ENCODE measurements at regions not wholly inside any gene's neighbourhood (a gene's known extent, or its start where the extent isn't known, plus 50 kb on each side); places are given as distances from the start of the nearest gene placed in this dataset.
"Not testable (repeated sequence)": the region's sequence is repeated elsewhere in the genome, so short reads cannot be mapped to it uniquely, and the experiment has no call there.

DNA sequence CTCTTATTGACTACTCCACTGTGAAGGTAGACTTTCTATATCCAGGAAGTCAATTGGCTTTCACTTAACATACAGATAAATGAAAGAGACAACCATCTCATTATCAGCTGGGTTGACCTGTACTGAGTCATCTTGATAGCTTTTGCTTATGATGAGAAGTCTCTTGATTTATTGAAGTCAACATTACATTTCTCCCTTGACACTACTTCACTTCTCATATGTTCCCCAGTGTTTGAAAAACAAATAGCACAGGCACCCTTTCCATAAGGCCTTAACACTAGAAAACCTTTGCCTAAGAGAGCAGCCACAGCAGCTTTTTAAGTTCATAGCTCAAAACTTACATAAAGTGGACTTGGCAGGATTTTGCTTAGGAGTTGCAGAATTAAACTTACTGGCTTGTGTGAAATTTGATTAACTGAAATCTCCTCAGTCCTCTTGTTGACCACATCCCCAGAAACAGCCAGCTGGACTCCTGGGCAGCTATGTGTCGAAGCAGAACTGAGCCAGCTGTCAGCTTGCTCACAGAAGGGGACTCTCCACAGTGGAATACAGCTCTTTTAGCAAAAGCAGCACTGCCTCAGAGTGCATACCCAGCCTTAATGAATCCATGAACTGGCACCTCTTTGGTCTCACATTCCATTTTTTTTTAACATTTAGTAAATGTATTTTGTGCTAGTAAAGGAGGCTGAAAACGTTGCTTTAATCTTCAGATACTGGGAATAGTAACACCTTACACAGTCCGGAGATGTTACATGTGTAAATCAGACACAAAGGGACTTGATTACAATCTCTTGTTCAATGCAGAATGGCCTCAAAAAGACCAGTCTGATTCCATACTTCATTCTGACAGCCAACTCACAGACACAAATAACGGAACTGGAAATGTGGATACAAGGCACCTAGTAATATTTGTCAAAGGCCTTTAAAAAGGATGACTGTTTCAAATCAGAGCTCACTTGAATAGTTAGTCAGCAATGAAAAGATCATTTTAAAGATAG, 1532.7 kb downstream of the HACE1 start:
- Histone ChIP-seq H3K9ac (ENCODE audit: low read depth, low read length) (no peak overlapping the region), H3K36me3 (ENCODE audit: insufficient read depth, low read length) (no peaks in the 10 kb centered on the region), H3K4me1 (ENCODE audit: insufficient read depth, low read length) (no peaks in the 10 kb centered on the region), H3K9me3 (ENCODE audit: control insufficient read depth, insufficient read depth, low read length) (no peaks in the 10 kb centered on the region)

DNA sequence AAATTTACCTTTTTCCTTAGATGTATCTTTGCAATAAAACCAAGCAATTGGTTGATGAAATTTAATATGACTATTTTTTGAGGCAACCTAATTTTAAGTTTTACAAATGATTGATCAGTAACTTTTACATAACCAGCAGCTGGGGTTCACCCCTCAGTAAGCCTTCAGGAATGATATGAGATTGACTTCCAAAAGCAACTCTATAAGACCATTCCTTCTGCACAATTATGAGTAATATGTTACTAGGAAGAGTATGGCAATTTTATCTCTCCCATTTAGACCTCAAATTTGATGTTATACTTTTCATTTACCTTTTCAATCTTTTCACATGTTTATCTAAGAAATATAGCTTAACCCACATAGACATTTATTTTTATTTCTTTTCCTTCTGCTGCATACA, 1546.3 kb downstream of the HACE1 start:
- H3K4me1 ChIP-seq (ENCODE audit: insufficient read depth, low read length) = no peaks in the 10 kb centered on the region
- H3K36me3 ChIP-seq (ENCODE audit: insufficient read depth, low read length) = no peaks in the 10 kb centered on the region
- H3K9ac ChIP-seq (ENCODE audit: low read depth, low read length) = no peak overlapping the region
- no peaks in the 10 kb centered on the region; the same call in 1 of the 2 replicates for H3K9me3 ChIP-seq (ENCODE audit: control insufficient read depth, insufficient read depth, low read length)

- not testable (repeated sequence) for H3K4me1 ChIP-seq (ENCODE audit: insufficient read depth, low read length); H3K9ac ChIP-seq (ENCODE audit: low read depth, low read length); H3K9me3 ChIP-seq (ENCODE audit: control insufficient read depth, insufficient read depth, low read length); H3K36me3 ChIP-seq (ENCODE audit: insufficient read depth, low read length)
Observed at GRCh38 chr6:103294376-103294775, 1565.3 kb downstream of the HACE1 start.

GRCh38 chr6:103284835-103285234, 1574.9 kb downstream of the HACE1 start:
- Histone ChIP-seq H3K9ac (ENCODE audit: low read depth, low read length) (no peak overlapping the region), H3K4me1 (ENCODE audit: insufficient read depth, low read length) (no peaks in the 10 kb centered on the region), H3K9me3 (ENCODE audit: control insufficient read depth, insufficient read depth, low read length) (peaks cover 10% of the 10 kb centered on the region), H3K36me3 (ENCODE audit: insufficient read depth, low read length) (no peaks in the 10 kb centered on the region)

DNA sequence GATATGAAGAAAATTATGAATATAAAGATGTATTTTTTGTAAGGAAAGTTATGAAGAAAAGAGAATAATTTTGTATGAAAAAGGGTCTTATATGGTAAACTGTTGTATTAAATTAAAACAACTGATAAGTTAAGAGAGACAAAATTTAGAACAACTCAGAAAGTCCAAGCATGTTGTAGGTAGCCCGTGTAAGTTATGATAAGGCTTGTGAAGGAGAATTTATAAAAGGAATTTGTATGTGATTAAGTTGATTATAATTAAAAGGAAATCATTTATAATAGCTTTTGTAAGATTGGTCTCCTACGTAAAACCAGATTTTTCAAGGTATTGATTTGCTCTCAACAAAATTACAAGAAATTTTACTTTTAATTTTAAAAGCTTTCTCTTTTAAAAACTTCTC, 1579.3 kb downstream of the HACE1 start:
- H3K36me3 ChIP-seq (ENCODE audit: insufficient read depth, low read length) = no peaks in the 10 kb centered on the region
- H3K4me1 ChIP-seq (ENCODE audit: insufficient read depth, low read length) = no peaks in the 10 kb centered on the region
- no peak overlapping the region for H3K9ac ChIP-seq (ENCODE audit: low read depth, low read length)
- H3K9me3 ChIP-seq (ENCODE audit: control insufficient read depth, insufficient read depth, low read length) = peaks cover 14% of the 10 kb centered on the region

DNA sequence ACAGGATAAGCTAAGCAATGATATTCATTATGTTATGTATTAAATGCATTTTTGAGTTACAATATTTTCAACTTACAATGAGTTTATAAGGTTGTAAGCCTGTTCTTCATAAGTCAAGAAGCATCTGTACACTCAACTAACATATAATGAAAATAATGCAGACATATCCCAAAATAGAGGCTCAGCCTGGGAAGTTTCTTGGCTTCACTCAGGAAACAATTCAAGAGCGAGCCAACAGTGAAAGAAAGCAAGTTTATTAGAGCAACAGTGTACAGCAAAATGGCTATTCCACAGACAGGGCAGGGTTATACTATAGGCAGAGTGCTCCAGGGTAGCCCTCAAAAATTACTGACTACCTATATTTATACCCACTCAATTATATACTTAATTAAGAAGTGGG, 1581.8 kb downstream of the HACE1 start:
- Histone ChIP-seq H3K36me3 (ENCODE audit: insufficient read depth, low read length) (no peaks in the 10 kb centered on the region), H3K9ac (ENCODE audit: low read depth, low read length) (no peak overlapping the region), H3K4me1 (ENCODE audit: insufficient read depth, low read length) (no peaks in the 10 kb centered on the region), H3K9me3 (ENCODE audit: control insufficient read depth, insufficient read depth, low read length) (peaks cover 14% of the 10 kb centered on the region)

DNA sequence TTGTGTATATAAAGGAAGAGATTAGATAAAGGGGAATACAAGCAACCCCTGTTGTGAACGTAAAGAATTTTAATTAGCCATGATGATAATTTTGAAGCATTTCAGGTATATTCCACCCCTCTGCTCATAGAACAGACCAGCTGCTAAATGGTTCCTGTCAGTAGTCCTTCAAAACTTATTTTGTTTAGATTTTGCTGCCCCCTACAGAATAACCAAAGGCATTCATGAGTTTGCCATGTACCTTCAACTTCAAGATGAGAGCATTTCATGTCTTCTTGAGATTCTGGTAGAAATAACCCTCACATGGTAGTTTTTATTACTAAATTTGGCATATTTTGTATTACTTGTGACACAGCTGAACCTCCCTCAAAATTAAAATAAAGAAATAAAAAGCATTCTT, 1586.7 kb downstream of the HACE1 start:
- H3K4me1 ChIP-seq (ENCODE audit: insufficient read depth, low read length) = no peaks in the 10 kb centered on the region
- no peaks in the 10 kb centered on the region for H3K9me3 ChIP-seq (ENCODE audit: control insufficient read depth, insufficient read depth, low read length)
- H3K36me3 ChIP-seq (ENCODE audit: insufficient read depth, low read length) = no peaks in the 10 kb centered on the region
- no peak overlapping the region for H3K9ac ChIP-seq (ENCODE audit: low read depth, low read length)

DNA sequence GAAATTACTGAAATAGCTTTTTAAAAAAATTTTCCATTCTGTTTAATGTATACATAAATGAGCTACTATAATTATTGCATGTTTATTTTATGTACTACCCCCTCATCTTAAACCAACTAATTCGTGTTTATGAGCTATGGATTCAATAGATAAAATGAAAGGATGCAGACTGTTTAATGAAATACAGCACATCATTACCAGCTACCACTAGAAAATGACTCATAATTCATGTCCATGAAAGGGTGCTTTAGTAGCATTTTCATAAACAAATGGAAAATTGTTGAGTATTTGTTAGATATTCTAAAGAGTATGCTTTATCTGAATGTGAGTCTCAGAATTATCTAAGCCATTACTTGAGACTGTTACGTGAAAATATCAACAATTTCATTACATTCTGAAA, 1590.1 kb downstream of the HACE1 start:
- Histone ChIP-seq H3K36me3 (ENCODE audit: insufficient read depth, low read length) (no peaks in the 10 kb centered on the region), H3K4me1 (ENCODE audit: insufficient read depth, low read length) (no peaks in the 10 kb centered on the region)

DNA sequence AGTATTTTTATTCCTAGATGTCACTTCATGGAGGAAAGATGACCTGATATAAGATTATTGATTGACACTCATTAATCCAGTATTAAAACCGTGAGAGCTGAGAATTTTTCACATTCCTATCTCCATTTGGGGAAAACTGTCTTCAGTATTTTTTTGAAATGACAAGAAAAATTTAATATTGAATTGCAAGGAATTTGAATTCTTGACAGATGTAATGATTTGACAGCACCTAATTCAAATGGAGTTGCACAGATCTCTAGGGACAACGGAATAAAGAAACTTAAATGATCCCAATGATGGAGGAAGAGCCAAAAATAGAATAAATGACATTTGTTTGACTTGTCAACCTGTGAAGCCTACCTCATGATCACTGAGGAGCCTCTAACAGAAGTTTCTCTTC, 1591.4 kb downstream of the HACE1 start:
- Histone ChIP-seq H3K36me3 (ENCODE audit: insufficient read depth, low read length) (no peaks in the 10 kb centered on the region), H3K9me3 (ENCODE audit: control insufficient read depth, insufficient read depth, low read length) (no peaks in the 10 kb centered on the region), H3K9ac (ENCODE audit: low read depth, low read length) (no peak overlapping the region)

More for the DNA sequence above, 1590.1 kb downstream of the HACE1 start:
- H3K9me3 ChIP-seq (ENCODE audit: control insufficient read depth, insufficient read depth, low read length) = no peaks in the 10 kb centered on the region
- no peak overlapping the region for H3K9ac ChIP-seq (ENCODE audit: low read depth, low read length)

GRCh38 chr6:103264020-103264419, 1595.7 kb downstream of the HACE1 start:
- H3K9ac ChIP-seq (ENCODE audit: low read depth, low read length) = no peak overlapping the region
- H3K4me1 ChIP-seq (ENCODE audit: insufficient read depth, low read length) = no peaks in the 10 kb centered on the region
- H3K36me3 ChIP-seq (ENCODE audit: insufficient read depth, low read length) = no peaks in the 10 kb centered on the region
- H3K9me3 ChIP-seq (ENCODE audit: control insufficient read depth, insufficient read depth, low read length) = no peaks in the 10 kb centered on the region

More for the DNA sequence above, 1591.4 kb downstream of the HACE1 start:
- H3K4me1 ChIP-seq (ENCODE audit: insufficient read depth, low read length) = no peaks in the 10 kb centered on the region

DNA sequence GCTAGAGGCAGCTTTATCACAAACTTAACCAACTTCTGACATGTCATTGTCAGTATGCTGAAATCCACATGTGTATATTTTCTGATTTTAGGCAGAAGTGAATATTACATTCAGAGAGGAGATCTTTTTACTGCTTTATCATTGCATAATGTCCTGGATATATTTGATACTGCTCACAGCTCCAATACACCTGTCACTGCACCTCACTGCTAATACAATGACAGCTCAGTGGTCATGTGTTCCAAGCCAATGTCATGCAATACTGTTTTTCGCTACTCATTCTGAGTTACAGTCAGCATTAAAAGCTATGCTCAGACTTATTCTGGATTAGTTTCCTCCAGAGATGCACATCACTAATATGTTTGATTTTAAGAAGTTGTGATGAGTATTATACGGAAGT, 1604.6 kb downstream of the HACE1 start:
- H3K9me3 ChIP-seq (ENCODE audit: control insufficient read depth, insufficient read depth, low read length) = no peaks in the 10 kb centered on the region
- no peaks in the 10 kb centered on the region for H3K36me3 ChIP-seq (ENCODE audit: insufficient read depth, low read length)
- no peak overlapping the region for H3K9ac ChIP-seq (ENCODE audit: low read depth, low read length)
- no peaks in the 10 kb centered on the region for H3K4me1 ChIP-seq (ENCODE audit: insufficient read depth, low read length)

- H3K9me3 ChIP-seq (ENCODE audit: control insufficient read depth, insufficient read depth, low read length) = no peaks in the 10 kb centered on the region
- no peaks in the 10 kb centered on the region for H3K36me3 ChIP-seq (ENCODE audit: insufficient read depth, low read length)
- no peaks in the 10 kb centered on the region for H3K4me1 ChIP-seq (ENCODE audit: insufficient read depth, low read length)
- H3K9ac ChIP-seq (ENCODE audit: low read depth, low read length) = no peak overlapping the region
Observed at GRCh38 chr6:103236923-103237322, 1622.8 kb downstream of the HACE1 start.

DNA sequence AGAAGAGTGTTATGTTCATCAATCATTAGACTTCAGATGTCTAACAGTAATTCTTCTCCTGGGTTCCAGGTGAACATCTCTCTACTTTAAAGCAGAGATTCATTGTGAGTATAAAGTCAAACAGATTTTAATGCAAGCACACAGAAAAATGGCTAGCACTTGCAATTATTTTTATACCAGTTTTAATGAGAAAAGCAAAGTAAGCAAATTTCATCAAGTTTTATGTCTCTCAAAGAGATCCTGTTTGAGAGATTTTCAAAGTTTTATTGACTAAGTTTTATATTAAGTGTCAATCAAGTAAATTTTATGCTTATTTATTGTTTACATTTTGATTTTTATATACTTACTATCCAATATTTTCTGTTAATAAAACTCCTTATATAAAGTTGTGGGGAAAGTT, 1628.5 kb downstream of the HACE1 start:
- H3K36me3 ChIP-seq (ENCODE audit: insufficient read depth, low read length) = no peaks in the 10 kb centered on the region
- peaks cover 4% of the 10 kb centered on the region for H3K9me3 ChIP-seq (ENCODE audit: control insufficient read depth, insufficient read depth, low read length)
- no peaks in the 10 kb centered on the region for H3K4me1 ChIP-seq (ENCODE audit: insufficient read depth, low read length)
- H3K9ac ChIP-seq (ENCODE audit: low read depth, low read length) = no peak overlapping the region

DNA sequence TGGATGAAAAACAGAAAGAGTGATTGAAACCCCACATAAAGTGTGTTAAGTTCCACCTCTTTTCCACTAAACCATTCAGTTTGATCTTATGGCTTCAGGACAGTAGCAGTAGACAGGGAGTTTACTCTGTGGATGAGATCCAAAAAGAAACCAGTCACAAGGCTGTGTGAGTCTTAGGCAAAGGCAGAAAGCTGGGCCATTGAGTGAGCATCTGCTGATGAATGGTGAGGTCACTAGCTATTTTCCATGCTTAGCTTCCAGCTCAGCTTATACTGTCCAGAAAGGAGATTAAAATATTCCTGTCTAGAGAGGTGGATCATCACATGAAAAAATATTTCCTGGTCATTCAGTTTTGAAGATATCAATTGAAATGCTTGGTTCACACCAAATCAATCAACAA, 1643.9 kb downstream of the HACE1 start:
- Histone ChIP-seq H3K9ac (ENCODE audit: low read depth, low read length) (no peak overlapping the region), H3K36me3 (ENCODE audit: insufficient read depth, low read length) (no peaks in the 10 kb centered on the region), H3K4me1 (ENCODE audit: insufficient read depth, low read length) (no peaks in the 10 kb centered on the region)

DNA sequence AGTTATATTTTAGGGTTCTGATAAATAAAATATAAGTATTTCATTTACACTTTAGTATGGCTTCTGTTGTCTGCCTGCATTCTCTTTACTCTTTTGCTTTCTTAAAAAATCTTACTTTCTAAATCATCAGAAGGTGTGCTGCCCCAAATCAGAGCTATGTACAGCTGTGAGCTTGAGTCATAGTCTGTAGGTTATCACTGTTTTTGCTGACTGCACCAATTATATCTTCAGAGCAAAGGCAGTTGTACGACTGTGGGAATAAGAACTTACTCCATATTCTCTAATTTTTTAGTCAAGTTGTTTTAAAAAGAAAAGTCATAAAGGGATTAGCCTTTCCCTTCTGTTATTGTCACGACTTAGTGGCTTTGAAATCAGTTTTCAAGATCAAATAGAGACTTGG, 1649.0 kb downstream of the HACE1 start:
- Histone ChIP-seq H3K9ac (ENCODE audit: low read depth, low read length) (no peak overlapping the region), H3K36me3 (ENCODE audit: insufficient read depth, low read length) (no peaks in the 10 kb centered on the region), H3K4me1 (ENCODE audit: insufficient read depth, low read length) (no peaks in the 10 kb centered on the region), H3K9me3 (ENCODE audit: control insufficient read depth, insufficient read depth, low read length) (no peaks in the 10 kb centered on the region)

More for the DNA sequence above, 1643.9 kb downstream of the HACE1 start:
- H3K9me3 ChIP-seq (ENCODE audit: control insufficient read depth, insufficient read depth, low read length) = no peaks in the 10 kb centered on the region
